ENCODE measurements at regions not wholly inside any gene's neighbourhood (a gene's known extent, or its start where the extent isn't known, plus 50 kb on each side); places are given as distances from the start of the nearest gene placed in this dataset.

DNA sequence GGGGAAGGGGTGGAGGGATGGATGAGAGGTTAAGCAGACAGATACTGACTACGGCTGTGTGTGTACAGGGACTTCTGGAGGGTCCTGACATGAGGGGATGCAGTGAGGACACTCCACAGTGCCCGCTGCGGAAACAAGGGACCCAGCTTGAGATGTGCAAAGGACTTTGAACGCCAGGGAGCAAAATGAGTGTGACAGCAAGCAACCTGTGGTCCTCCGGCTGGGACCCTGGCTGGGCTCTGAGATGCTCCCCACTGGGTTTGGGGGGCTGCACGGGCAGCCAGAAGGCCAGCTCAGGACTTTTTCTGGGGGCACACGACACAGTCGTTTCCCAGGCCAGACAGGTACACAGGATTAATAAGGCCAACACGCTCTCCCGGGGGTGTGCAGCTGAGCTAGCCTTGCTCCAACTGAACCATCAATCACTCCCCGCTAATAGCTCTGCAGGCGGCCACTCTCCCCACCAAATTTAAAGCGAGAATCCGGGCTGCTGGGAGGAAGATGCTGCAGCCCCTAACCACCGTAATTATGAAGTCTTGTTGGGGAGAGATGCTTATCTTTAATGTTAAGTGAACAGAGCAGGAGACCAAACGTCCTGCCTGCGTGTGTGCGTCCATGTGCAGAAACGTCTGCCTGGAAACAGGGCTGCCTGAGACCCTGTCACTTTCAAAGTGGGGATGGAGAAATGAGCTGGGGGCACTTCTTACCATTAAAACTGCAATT, 51.6 kb upstream of the DLK1 start:
- no peak for DNase-seq
- Histone ChIP-seq H3K9ac (ENCODE audit: low read length) (no peak overlapping the region), H3K4me3 (ENCODE audit: low read length) (no peak overlapping the region), H3K4me1 (ENCODE audit: low read length) (no peaks in the 10 kb centered on the region), H4K20me1 (ENCODE audit: insufficient read depth, low read length) (no peaks in the 10 kb centered on the region), H3K36me3 (replicated peaks; ENCODE audit: insufficient read depth, low read length) (no peaks in the 10 kb centered on the region), H3K9me3 (replicated peaks; ENCODE audit: insufficient read depth, low read length) (no peaks in the 10 kb centered on the region), H3F3A (ENCODE audit: insufficient read depth, low read length) (no peaks in the 10 kb centered on the region), H3K4me2 (ENCODE audit: low read depth, low read length) (no peak overlapping the region), H3K79me2 (ENCODE audit: low read length) (no peaks in the 10 kb centered on the region), H3K9me2 (replicated peaks; ENCODE audit: insufficient read depth, low read length) (no peaks in the 10 kb centered on the region), H3K27ac (ENCODE audit: low read length) (no peak overlapping the region), H3K27me3 (replicated peaks; ENCODE audit: insufficient read depth, low read length) (peaks cover 72% of the 10 kb centered on the region), H2AFZ (ENCODE audit: low read length) (no peak overlapping the region)
- TF ChIP-seq, protein P1, sequence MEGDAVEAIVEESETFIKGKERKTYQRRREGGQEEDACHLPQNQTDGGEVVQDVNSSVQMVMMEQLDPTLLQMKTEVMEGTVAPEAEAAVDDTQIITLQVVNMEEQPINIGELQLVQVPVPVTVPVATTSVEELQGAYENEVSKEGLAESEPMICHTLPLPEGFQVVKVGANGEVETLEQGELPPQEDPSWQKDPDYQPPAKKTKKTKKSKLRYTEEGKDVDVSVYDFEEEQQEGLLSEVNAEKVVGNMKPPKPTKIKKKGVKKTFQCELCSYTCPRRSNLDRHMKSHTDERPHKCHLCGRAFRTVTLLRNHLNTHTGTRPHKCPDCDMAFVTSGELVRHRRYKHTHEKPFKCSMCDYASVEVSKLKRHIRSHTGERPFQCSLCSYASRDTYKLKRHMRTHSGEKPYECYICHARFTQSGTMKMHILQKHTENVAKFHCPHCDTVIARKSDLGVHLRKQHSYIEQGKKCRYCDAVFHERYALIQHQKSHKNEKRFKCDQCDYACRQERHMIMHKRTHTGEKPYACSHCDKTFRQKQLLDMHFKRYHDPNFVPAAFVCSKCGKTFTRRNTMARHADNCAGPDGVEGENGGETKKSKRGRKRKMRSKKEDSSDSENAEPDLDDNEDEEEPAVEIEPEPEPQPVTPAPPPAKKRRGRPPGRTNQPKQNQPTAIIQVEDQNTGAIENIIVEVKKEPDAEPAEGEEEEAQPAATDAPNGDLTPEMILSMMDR (IDR thresholded peaks at IDR 0.05; ENCODE audit: low read length): no peak
- TF ChIP-seq EZH2 (optimal IDR thresholded peaks at IDR 0.05; ENCODE audit: low read depth, low read length) (no peak), EZH2phosphoT487 (IDR thresholded peaks at IDR 0.05; ENCODE audit: low read length) (no peak)

DNA sequence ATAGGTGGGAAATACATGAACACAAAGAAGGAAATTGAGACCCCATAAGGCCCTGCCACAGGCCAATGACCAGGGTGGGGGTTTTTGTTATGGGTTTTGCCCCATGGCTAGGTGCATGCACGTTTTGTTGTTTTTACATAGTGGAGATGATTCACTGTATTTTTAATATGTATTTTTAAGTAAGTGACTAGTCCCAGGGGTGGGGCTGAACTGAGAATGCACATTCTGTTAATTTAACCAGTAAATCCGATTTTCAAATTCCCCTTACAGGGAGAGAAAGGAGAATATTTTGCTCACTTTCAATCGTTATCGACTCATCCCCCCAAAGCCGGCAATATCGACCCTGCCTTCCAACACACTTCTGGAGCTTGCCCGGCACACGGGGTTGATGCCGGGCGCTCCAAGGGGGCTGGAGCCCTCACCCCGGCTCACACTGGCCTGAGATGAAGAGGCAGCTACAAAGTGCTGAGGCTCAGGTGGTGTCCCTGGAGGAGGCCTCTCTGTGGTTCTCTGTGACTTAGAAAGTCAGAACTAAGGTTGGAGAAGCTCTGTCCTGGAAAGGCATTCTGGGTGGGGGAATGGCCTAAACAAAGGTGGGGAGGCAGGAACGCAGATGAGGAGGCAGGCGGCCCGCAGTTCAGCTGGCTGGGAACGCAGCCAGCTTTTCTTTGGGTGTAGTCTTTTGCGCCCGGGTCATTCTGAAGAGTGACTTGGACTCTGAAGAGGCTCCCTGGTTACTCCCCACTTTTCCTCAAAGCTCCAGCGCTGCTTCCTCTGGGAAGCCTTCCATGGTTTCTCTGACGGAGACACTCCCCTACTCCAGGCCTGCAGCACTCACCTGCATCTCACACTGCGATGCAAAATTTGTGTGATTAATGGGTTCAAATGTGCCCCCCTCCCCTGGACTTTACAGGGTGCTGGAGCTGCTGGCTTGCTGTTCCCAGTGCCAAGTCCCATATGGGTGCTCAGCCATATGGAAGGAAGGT, 50.7 kb upstream of the DLK1 start:
- Histone ChIP-seq H3K4me2 (ENCODE audit: low read depth, low read length) (no peak overlapping the region), H2AFZ (ENCODE audit: low read length) (no peak overlapping the region), H3K36me3 (replicated peaks; ENCODE audit: insufficient read depth, low read length) (no peaks in the 10 kb centered on the region), H3K4me1 (ENCODE audit: low read length) (no peaks in the 10 kb centered on the region), H3K9ac (ENCODE audit: low read length) (no peak overlapping the region), H3F3A (ENCODE audit: insufficient read depth, low read length) (no peaks in the 10 kb centered on the region), H4K20me1 (ENCODE audit: insufficient read depth, low read length) (no peaks in the 10 kb centered on the region), H3K27ac (ENCODE audit: low read length) (no peak overlapping the region), H3K27me3 (replicated peaks; ENCODE audit: insufficient read depth, low read length) (peaks cover 63% of the 10 kb centered on the region), H3K9me3 (replicated peaks; ENCODE audit: insufficient read depth, low read length) (no peaks in the 10 kb centered on the region), H3K79me2 (ENCODE audit: low read length) (no peaks in the 10 kb centered on the region), H3K4me3 (ENCODE audit: low read length) (no peak overlapping the region), H3K9me2 (replicated peaks; ENCODE audit: insufficient read depth, low read length) (no peaks in the 10 kb centered on the region)
- DNase-seq: no peak
- TF ChIP-seq, protein P1 (IDR thresholded peaks at IDR 0.05; ENCODE audit: low read length): no peak
- TF ChIP-seq EZH2phosphoT487 (IDR thresholded peaks at IDR 0.05; ENCODE audit: low read length) (no peak), EZH2 (optimal IDR thresholded peaks at IDR 0.05; ENCODE audit: low read depth, low read length) (no peak)
